Spleen (tissue), 7 donors: ENCODE measurements at regions not wholly inside any gene's neighbourhood (a gene's known extent, or its start where the extent isn't known, plus 50 kb on each side); places are given as distances from the start of the nearest gene placed in this dataset.

Experiments used
- POLR2A ChIP-seq, 3 donors: fragments of 450-650 bp; IDR thresholded peaks; one replicate each; pipeline ENCODE4 v1.5.1; 2017; ENCODE audit warnings: antibody characterized with exemption in 3 of 3, mild to moderate bottlenecking in 1 of 3
- TF ChIP-seq, protein P1 (sequence below), 11 experiments: fragments of 200-600 bp in 7 of 11; fragments of 450-650 bp in 4 of 11; sonication (generic) in 4 of 11; IDR thresholded peaks in 8 of 11; conservative IDR thresholded peaks in 3 of 11; 1 replicate in 7 of 11; 2 replicates in 4 of 11; pipeline versions ENCODE4 v1.4.0 to v1.8.0; 2016 to 2021; ENCODE audit warnings: antibody characterized with exemption in 11 of 11, inconsistent platforms in 4 of 11, mild to moderate bottlenecking in 1 of 11
- donor health status: DM: no; HTN: no; CAD: no; lungs with moderate emphysema.
- donor health status: DM: no; HTN: no; CAD: no.
- donor health status: DM: no; HTN: no; CAD: no.

DNA sequence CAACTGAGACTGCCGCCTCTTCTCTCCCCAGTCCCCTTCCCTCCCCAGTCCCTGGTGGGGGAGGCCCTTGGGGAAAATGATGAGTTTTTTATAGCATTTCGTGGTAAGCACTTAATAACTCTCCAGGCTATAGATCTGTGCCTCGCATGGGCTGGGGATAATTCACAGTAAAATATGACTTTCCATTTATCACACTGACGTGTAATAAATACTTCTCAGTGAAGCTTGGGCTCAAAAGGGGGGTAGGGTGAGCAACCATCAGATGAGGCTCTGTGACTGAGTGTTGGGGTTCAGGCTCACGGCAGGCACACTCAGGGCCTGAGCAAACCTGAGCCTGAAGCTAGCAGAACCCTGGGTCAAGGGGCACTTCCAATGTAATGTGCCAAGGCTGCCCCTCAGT lies 101.6 kb downstream of the CCT6B start:
- TF ChIP-seq, protein P1, sequence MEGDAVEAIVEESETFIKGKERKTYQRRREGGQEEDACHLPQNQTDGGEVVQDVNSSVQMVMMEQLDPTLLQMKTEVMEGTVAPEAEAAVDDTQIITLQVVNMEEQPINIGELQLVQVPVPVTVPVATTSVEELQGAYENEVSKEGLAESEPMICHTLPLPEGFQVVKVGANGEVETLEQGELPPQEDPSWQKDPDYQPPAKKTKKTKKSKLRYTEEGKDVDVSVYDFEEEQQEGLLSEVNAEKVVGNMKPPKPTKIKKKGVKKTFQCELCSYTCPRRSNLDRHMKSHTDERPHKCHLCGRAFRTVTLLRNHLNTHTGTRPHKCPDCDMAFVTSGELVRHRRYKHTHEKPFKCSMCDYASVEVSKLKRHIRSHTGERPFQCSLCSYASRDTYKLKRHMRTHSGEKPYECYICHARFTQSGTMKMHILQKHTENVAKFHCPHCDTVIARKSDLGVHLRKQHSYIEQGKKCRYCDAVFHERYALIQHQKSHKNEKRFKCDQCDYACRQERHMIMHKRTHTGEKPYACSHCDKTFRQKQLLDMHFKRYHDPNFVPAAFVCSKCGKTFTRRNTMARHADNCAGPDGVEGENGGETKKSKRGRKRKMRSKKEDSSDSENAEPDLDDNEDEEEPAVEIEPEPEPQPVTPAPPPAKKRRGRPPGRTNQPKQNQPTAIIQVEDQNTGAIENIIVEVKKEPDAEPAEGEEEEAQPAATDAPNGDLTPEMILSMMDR (IDR thresholded peaks at IDR 0.05 in 8 of 11, conservative IDR thresholded peaks at IDR 0.05 in 3 of 11), result no peak
- TF ChIP-seq POLR2A (IDR thresholded peaks at IDR 0.05), result no peak
